Adipose tissue (tissue), 3 donors: ENCODE measurements at regions not wholly inside any gene's neighbourhood (a gene's known extent, or its start where the extent isn't known, plus 50 kb on each side); places are given as distances from the start of the nearest gene placed in this dataset.

Experiments used
- H3K27ac ChIP-seq: one replicate; pipeline ENCODE4 v1.5.1; 2013; ENCODE audit warnings: low read depth, low read length
- WGBS, 3 donors: extraction: QIAGEN DNeasy Blood & Tissue Kit; methylation state at CpG; one replicate each; pipeline ENCODE4 v1.1.7; 2013; 5-methylcytosine and 5-hydroxymethylcytosine counted together
- donor health status: healthy with polysubstance abuse.
- donor health status: Bipolar disorder and iron deficiency.
- donor health status: healthy.

- 54 to 76% (median 59%) methylated on average over 3 of the region's 3 CpGs for WGBS, 3 donors
- H3K27ac ChIP-seq: no peak overlapping the region
Observed at GRCh38 chr17:15119968-15120367, 145.2 kb downstream of the PMP22 start.

- no peak overlapping the region for H3K27ac ChIP-seq
- WGBS, 3 donors: 53 to 61% (median 56%) methylated on average over 2 of the region's 2 CpGs
Observed at GRCh38 chr17:15117239-15117638, 147.9 kb downstream of the PMP22 start.

GRCh38 chr17:15112846-15113617 is 152.1 kb downstream of the PMP22 start:
- 49 to 67% (median 52%) methylated on average over 13 of the region's 13 CpGs for WGBS, 3 donors
- H3K27ac ChIP-seq: no peak overlapping the region

GRCh38 chr17:15109608-15110007 is 155.5 kb downstream of the PMP22 start:
- 57 to 79% (median 59%) methylated on average over 3 of the region's 3 CpGs for WGBS, 3 donors
- H3K27ac ChIP-seq: no peak overlapping the region

- no peak overlapping the region for H3K27ac ChIP-seq
- WGBS, 3 donors: 61 to 72% (median 65%) methylated on average over 3 of the region's 3 CpGs
Observed at GRCh38 chr17:15108992-15109391, 156.1 kb downstream of the PMP22 start.

GRCh38 chr17:15106540-15106939 is 158.6 kb downstream of the PMP22 start:
- no peak overlapping the region for H3K27ac ChIP-seq
- WGBS, 3 donors: 60 to 73% (median 70%) methylated on average over 3 of the region's 3 CpGs

DNA sequence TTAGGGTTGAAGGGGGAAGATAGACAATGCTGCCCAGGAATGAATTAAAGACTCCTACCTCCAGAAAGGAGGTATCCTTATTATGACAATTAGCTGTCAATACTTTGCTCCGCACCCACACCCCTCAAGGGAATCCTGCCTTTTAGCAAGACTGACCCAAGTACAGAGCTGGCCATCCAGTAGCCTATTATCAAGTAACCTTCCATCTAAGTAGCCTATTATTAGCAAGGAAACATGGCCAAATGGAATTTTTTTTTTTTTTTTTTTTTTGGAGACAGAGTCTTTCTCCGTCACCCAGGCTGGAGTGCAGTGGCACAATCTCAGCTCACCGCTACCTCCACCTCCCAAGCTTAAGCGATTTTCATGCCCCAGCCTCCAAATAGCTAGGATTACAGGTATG is 161.3 kb downstream of the PMP22 start:
- 84 to 90% (median 87%) methylated on average over 4 of the region's 4 CpGs for WGBS, 3 donors
- no peak overlapping the region for H3K27ac ChIP-seq

DNA sequence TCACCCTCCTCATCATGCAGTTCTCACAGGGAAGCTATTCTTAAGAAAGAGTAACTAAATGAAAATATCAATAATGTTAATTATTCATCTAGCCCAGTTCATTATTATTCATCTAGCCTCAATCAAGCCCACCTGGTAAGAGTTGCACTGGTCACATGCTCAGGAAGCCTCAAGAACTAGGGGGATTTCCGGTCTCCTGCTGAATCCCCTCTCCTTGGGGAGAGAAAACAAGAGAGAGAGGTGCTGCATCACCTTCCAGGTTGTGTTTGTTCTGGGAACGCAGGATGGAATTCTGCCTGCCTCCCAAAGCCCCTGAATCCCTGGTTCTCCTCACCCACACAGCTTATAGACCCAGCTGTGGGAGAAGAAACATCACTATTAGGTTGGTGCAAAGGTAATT is 164.0 kb downstream of the PMP22 start:
- H3K27ac ChIP-seq: no peak overlapping the region
- WGBS, 3 donors: 56 to 75% (median 71%) methylated on average over 2 of the region's 2 CpGs

- WGBS, 3 donors: 68 to 85% (median 80%) methylated on average over 4 of the region's 4 CpGs
- no peak overlapping the region for H3K27ac ChIP-seq
Observed at GRCh38 chr17:15096511-15096910, 168.6 kb downstream of the PMP22 start.

DNA sequence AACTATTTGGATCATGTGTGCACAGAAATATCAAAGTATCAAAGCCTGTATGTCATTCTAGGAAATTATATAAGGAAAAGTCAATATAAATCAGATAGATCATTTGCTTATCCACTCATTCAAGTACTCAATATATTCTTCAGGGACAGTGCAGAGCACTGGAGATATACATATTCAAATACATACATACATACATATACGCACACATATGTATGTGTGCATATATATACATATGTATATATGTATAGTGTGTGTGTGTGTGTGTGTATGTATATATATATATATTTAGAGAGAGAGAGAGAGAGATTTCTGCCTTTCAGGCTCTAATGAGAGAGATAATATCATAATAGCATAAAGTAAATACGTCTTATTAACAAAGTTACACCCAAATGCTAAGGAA is 169.2 kb downstream of the PMP22 start:
- 87 to 91% (median 90%) methylated on average over 2 of the region's 2 CpGs for WGBS, 3 donors
- H3K27ac ChIP-seq: no peak overlapping the region

DNA sequence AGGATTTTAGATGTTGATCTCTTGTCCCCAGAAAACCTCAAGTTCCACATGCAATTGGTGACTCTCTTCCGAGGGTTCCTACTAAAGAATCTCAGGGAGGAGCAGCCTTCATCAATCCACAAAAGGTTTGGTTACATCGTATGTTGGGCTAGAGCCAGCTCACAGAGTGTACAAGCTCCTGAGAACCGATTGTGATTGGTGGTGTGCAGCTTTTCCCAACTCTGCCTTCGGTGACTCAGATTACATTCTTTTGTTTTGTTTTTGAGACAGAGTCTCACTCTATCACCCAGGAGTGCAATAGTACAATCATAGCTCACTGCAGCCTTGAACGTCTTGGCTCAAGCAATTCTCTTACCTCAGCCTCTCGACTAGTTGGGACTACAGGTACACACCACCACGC is 172.4 kb downstream of the PMP22 start:
- no peak overlapping the region for H3K27ac ChIP-seq
- 68 to 79% (median 74%) methylated on average over 7 of the region's 7 CpGs for WGBS, 3 donors

DNA sequence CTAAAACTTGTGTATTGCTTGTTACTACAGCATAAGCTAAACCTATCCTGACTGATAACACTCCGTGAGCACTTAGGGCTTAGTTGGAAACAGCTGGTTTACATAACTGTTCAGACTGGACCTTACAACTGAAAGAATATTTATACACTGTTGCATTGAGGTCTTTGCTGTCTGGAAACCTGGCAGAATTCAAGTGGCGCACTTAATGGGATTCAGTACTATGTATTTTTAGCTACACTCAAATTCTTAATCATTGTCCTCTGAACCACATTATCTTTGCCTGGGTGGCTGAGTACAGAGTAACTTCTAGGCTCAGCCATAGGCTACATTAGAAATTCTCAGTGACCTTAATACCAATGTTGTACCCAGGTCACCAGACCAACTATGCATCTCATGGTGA is 172.9 kb downstream of the PMP22 start:
- H3K27ac ChIP-seq: no peak overlapping the region
- 62 to 78% (median 74%) methylated on average over 2 of the region's 2 CpGs for WGBS, 3 donors

- WGBS, 3 donors: 66 to 82% (median 77%) methylated on average over 2 of the region's 2 CpGs
- H3K27ac ChIP-seq: no peak overlapping the region
Observed at GRCh38 chr17:15091825-15092224, 173.3 kb downstream of the PMP22 start.

DNA sequence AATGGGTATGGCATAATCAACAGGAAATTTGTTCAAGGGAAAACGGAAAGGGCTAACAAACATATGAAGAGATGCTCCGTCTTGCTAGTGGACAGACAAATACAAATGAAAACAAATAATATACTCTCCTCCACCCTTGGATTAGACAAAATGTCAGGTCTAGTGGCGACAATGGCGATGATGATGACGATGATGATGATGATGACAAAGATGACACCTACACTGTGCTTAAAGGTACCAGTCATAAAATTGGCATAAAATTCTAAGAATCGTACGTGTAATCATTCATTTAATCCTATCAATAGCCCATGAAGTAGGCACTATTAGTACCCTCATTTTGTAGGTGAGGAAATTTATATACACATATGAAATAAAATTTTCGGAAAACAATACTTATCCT is 174.6 kb downstream of the PMP22 start:
- WGBS, 3 donors: 82 to 87% (median 85%) methylated on average over 8 of the region's 8 CpGs
- H3K27ac ChIP-seq: no peak overlapping the region

DNA sequence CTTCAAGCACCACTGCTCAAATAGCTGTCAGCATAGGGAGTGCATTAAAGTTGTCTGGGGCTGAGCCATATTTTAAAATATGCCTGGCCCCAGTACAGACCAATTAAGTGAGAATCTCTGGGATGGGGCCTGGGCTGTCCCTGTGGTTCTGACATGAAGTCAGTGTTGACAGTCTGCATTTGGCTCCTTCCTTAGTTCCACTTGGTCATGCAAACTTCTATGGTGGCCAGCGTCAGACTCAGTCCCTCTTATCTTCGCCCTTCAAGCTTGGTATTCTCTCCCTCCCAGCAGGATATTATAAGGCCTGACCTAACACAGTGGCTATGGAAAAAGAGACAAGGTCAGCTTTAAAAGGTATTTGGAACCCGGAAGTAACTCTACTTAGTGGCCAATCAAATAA is 177.2 kb downstream of the PMP22 start:
- WGBS, 3 donors: 70 to 89% (median 74%) methylated on average over 3 of the region's 3 CpGs
- H3K27ac ChIP-seq: no peak overlapping the region

DNA sequence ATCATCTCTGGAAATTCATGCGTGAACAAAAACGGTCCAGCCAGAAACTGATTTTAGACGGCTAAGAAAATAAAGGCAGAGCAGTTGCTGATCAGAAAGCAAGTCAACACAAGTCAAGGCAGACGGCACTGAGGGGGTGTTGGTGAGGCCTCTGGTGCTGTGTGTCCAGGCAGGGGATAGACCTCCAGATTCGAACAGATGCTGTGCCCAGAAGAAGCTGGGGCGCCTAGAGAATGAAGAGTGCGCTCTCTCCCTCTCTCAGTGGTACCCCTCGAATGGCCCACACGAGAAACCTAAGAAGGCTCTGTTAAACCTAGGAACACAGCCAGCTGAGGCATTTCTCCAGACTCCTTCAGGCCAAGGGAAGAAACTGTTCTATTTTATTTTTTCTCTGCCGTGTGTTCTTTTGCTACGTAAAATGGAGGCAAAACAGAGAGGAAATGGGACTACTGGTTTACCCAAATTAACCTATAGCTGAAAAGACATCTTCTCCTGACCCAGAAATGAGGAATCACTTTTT is 178.3 kb downstream of the PMP22 start:
- WGBS, 3 donors: 73 to 77% (median 74%) methylated on average over 11 of the region's 11 CpGs
- H3K27ac ChIP-seq: no peak overlapping the region

GRCh38 chr17:15085890-15086677 is 179.0 kb downstream of the PMP22 start:
- WGBS, 3 donors: 64 to 67% (median 66%) methylated on average over 6 of the region's 6 CpGs
- H3K27ac ChIP-seq: no peak overlapping the region

- 53 to 65% (median 57%) methylated on average over 5 of the region's 5 CpGs for WGBS, 3 donors
- H3K27ac ChIP-seq: no peak overlapping the region
Observed at GRCh38 chr17:15083225-15083624, 181.9 kb downstream of the PMP22 start.

DNA sequence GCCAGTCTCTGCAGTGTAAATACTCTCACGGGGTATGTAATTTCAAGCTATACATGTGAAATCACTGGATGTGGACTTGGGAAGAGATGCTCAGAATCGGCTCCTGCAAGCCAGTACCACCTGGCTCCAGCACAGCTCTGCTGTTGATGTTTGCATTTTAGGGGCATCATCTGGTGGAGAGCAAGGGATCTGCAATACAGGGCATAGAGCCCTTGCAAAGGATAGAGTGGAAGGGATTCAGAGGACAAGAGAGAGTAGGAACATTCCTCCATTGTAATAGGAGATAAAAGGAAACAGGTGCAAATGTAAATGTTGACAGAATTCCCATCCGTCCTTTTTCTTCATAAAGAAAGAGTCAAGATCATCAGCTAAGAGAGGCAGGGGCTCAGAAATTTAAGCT is 184.1 kb downstream of the PMP22 start:
- 58 to 85% (median 75%) methylated on average over 3 of the region's 3 CpGs for WGBS, 3 donors
- no peak overlapping the region for H3K27ac ChIP-seq

DNA sequence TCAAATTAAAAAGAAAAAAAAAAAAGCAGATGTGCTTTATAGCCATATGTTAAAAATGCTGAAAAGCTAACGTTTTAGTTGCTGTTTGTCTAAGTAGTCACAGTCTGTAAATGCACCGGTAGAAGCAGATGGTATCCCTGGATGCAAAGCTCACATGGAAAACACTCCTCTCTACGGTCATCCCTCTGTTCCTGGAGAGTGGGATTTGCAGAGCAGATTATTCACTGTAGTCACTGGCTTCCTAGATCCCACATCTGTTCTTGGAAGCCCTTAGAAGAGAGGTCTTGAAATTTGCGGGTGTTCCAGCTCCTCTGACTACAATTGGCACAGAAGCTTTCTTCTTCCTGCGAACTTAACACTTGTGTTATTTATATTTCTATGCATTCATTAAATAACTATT is 186.6 kb downstream of the PMP22 start:
- 59 to 69% (median 69%) methylated on average over 5 of the region's 5 CpGs for WGBS, 3 donors

More for the DNA sequence above, 186.6 kb downstream of the PMP22 start:
- H3K27ac ChIP-seq: no peak overlapping the region
